GM19238 (cell line): ENCODE measurements at regions not wholly inside any gene's neighbourhood (a gene's known extent, or its start where the extent isn't known, plus 50 kb on each side); places are given as distances from the start of the nearest gene placed in this dataset.
"Not testable (repeated sequence)": the region's sequence is repeated elsewhere in the genome, so short reads cannot be mapped to it uniquely, and the experiment has no call there.

Source experiments
- DNase-seq: peaks from one replicate; pipeline ENCODE4 v3.0.0; 2011; ENCODE audit warnings: low spot score; ENCODE audit not compliant: insufficient read length

DNA sequence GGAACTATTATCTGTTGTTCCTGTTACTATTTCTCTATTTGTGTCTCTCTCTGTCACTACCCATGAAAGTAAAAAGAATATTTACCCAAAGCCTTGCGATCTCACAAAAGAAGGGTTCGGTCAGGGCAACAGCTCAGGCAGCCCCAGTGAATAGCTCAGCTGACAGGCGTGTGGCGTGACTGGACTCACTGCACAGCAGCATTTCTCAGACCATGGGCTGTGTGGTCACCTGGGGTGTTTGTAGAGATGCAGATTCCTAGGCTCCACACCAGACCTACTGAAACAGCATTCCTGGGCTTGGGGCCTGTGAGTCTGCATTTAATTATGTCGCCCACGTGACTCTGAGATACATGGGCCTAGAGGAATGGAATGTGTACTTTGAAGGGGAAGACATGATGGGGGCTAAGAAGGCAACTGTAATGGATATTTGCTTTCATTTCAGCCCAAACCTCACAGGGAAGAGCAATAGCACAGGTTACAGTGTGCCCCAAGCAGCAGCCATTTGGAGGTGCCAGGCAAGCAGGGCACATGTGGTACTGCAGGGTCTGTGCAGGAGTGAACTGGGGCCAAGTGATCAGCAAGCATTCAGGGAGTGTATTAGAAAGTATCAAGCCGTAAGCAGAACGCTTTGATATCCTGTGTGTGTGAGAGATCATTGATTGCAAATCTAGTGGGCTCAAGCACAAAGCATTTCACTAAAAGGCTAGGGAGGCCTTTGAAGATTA lies 90.4 kb upstream of the RBMS1 start:
- DNase-seq: no peak

DNA sequence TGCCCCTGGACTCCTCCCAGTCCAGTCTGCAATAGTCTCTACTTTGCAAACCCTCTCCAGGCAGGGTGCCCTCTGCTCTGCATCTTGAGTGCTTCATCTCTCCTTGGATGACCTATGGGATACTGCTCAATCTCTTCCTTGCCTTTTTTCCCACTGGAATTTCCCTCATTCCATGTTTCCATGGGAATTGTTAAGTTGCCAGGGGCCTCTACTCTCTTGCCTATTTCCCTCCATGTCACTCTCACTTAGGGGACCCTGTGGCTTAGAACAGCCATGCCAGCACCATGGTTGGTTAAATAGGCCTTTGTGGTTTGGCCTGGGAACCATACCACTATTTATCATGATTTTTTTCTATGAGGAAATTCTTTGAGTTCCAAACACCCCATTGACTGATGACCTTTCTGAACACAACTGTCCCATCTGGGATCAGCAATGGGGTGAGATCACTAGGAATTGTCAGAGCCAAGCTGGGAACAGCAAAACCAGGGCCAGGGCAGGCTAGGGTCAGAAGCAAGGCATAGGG lies 91.4 kb upstream of the RBMS1 start:
- no peak for DNase-seq

DNA sequence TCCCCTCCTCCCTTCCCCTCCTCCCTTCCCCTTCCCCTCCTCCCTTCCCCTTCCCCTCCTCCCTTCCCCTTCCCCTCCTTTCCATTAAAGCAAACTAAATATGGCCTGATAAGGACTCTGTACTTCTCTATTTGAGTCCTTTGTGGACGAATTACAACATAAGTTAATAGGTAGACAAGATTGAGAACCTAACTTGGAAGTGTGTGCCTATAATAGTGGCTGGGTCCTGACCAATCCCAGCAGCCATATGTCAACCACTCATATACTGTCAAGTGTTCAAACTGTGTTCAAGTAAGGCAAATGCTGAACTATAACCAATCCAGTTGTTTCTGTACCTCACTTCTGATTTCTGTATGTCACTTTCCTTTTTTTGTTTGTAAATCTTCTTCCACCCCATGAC lies 97.1 kb upstream of the RBMS1 start:
- DNase-seq: no peak

DNA sequence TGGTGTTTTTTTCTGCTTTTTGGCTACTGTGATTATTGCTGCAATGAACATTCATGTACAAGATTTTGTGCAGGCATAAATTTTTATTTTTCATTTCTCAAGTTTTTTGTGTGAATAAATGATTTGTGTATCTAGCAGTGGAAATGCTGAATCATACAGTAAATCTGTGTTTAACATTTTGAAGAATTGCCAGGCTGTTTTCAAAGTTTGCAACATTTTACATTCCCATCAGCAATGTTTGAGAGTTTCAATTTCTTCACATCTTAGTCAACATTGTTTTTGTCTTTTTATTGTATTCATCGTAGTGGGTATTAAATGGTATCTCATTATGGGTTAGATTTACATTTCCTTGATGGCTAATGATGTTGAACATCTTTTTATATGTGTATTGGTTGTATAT lies 98.8 kb upstream of the RBMS1 start:
- DNase-seq: no peak

DNA sequence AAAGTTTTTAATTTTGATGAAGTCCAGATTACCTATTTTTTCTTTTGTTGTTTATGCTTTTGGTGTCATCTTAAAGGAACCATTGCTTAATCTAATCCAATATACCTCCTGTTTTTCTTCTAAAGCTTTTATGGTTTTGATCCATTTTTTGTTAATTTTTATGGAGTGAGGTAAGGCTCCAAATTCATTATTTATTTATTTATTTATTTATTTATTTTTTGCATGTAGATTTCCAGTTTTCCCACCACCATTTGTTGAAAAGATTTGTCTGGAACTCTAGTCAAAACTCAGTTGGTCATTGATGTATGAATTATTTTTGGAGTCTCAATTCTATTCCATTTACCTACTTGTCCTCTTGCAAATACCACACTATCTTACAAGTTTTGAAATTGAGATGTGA lies 99.4 kb upstream of the RBMS1 start:
- DNase-seq: no peak

DNA sequence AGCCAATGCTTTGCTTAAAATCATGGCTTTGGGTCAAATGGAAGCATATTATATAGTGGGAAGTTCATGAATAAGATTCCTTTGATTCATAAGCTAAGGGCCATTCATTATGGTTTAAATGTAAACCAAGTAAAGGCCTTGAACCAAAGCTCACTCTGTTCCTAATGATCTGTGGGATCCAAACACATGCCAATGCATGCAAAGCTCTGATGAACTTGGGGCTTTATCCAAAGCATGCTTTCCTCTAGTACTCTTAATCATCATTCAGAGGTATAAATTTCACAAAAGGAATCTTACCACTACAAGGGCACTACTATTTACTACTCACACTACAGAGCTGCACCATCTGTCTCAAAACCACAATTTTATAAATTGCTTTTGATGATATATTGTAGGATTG lies 102.8 kb upstream of the RBMS1 start:
- DNase-seq: no peak

DNA sequence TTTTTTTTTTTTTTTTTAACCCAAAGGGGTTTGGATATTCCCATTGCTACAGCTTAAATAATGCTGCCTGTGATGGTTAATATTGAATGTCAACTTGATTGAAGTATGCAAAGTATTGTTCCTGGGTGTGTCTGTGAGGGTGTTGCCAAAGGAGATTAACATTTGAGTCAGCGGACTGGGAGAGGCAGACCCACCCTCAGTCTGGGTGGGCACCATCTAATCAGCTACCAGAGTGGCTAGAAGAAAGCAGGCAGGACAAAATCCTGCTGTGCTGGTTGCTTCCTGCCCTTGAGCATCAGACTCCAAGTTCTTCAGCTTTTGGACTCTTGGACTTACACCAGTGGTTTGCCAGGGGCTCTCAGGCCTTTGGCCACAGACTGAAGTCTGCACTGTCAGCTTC lies 106.8 kb upstream of the RBMS1 start:
- not testable (repeated sequence) for DNase-seq

DNA sequence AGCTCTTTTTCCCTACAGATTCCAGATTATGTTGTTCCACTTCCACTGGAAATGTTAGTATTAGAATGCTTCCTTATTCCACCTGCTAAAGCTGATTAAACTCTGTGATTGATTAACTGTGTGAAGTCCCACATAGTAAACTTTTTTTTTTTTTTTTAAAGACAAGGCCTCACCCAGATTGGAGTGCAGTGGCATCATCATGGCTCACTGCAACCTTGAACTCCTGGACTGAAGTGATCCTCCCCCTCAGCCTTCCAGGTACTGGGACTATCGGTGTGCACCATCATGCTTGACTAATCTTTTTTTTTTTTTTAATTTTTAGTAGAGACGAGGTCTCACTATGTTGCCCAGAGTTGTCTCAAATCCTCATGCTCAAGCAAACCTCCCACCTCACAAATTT lies 108.5 kb upstream of the RBMS1 start:
- no peak for DNase-seq

DNA sequence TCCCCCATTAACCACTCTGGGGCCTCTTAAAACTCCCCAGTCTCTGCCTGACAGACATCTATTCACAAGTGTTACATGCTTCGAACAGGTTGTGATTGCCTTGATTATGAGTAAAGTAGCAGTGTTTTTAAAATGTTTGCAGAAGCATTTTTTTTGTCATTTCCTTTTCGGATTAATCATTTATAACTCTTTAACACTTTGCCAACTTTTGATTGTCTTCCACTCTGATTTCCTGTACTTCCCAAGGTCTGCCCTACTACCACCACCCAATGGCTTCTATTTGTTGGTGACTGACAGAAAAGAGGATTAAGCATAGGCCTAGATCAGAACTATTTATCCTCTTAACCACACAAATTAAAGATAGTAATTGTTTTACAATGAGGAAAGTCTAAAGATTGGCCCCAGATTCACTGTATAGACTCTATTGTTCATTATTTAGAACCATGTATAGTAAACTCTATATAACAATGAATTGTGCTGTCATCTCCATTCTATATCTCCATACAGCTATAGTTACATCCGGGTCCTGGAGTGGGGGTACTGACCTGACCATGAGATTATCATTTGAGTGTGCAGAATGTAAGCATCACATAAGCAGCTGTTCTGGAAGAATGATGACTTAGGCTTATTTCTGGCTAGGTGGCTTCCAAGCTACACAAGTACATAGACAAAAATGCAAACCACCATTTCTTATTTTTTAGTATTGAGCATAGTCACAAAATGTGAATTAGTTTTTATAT lies 110.3 kb upstream of the RBMS1 start:
- DNase-seq: no peak

DNA sequence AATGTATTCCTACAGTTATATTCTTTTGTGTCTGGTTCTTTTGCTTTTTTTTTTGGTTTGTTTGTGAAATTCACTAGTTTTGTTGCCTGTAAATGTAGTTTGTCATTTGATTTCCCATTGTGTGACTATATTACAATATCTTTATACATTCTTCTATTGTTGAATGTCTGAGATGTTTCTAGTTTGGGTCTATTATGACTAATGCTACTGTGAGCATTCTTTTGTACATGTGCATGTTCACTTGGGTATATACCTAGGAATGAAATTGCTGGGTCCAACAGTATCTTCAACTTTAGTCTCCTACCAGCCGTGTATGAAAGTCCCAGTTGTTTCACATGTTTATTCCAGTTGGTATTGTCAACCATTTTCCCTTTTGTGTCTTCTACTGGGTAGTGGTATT lies 112.7 kb upstream of the RBMS1 start:
- no peak for DNase-seq

DNA sequence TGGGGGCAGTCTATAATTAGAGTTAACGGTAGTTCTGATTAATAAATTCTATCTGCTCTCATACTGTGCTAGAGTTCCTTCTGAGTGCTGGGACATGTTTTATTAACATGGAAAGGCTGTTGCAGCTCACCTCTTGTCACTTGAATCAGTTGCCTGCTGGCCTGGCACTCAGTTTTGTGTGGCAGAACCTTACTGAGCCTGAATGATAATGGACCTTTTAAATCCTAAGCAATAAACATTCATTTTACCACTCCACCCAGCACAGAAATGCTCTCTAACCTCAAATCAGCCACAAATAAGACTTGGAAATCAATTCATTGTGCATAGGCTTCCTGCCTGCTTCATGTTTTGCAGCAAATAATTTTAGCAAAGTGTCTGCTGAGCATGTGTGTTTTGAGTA lies 115.0 kb upstream of the RBMS1 start:
- DNase-seq: no peak

DNA sequence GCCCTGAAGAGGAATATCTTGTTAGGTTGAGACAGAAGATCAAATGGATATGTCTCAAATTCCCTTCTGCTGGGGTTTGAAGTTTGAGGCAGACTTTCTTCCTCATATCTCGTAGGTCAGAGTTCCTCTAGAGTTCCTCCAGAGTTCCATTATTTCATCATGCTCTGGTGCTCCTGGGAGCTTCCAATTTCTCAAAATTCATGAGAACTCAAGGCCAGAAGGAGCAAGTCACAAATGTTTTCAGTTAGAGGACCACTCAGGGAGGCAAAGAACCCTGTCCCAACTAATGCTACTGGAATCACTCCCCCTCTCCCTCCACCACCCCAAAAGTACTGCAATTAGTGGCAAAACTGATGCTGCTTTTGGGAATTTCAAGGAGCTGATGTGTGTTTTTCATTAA lies 115.7 kb upstream of the RBMS1 start:
- no peak for DNase-seq

DNA sequence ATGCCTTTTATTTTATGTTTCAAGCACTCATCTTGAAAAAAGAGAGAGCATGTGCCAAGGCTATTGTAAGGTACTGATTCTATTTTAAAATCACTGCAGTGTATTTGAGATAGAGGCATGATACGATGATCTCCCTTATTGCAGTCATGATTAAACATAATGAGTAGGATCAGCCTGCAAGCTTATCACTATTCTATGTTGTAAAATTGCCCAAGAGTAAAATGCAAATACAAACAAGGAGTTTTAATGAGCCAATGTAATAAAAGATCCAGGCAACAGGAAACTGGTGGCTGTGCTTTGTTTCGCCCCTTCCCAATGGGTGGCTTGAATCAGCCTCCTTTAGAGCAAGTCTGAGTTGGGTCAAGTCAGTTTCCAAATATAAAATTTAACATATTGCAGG lies 116.4 kb upstream of the RBMS1 start:
- DNase-seq: no peak

DNA sequence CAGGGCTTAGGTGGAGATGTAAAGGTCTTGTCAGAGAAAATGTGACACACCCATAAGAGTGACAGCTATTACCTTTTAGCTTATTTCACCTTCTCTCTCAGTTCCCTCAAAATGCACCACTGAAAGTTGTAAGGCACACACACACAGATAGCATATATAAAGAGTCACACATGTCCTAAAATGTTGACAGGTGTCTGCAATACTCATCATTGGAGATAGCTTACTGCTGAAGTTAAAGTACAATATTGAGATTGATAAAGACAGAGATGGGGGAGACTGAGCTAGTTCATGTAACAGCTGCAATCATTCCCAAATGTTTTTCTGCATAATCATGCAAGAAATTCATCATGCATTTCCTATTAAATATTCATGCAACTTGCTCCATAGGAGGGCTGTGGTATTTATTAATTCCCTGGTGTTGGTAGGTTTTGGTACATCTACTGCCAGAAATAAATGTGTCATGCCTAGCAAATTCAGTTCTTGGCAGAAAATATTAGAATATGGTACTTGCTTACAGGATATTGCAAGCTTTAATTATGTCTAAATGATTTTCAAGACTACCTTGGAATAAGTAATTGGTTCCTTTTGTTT lies 118.8 kb upstream of the RBMS1 start:
- no peak for DNase-seq

DNA sequence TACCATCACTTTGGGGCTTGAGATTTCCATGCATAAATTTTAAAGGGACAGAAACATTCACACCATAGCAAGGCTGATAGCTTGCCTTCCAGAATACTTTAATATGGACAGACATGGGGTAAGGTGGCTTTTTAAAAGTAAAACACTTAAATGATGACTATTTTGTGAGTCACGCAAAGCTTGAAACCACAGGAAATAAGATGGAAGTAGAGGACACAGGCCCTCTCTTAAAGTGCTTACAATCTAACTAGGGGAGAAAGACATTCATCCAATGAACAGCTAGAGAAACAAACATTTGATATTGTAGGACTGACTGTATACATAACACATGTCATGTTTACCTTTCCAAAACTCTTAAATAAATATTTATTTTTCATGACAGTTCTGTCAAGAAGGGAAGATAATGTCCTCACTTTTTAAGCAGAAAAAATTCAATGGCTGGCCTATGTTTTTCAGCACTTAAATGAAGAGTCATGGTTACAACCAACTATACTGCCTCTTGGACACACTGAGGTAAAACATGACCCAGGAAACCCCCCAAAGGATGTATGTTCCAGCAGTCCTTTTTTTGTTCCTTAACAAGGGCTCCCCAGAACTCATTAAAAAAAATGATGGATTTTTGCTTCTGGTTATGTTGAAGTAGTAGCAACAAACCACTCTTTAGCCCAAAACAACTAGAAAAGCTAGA lies 120.0 kb upstream of the RBMS1 start:
- no peak for DNase-seq

DNA sequence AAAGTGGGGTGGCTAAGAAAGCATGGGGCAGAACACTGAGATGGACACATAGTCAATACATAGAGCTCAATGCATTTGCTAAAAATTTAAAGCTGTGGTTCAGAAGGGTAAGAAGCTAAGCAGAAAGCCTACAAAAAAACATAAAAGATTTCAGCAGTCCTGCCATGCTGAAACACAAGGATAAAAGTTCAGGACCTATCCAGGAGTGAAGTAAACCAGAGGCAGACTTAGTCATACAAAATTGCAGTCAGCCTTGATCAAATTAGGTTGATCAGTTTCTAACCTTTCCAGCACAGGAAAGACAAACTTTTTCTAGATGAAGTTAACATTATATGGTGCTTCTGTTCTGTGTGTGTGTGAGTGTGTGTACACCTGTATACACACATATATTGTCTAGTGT lies 120.8 kb upstream of the RBMS1 start:
- DNase-seq: no peak

DNA sequence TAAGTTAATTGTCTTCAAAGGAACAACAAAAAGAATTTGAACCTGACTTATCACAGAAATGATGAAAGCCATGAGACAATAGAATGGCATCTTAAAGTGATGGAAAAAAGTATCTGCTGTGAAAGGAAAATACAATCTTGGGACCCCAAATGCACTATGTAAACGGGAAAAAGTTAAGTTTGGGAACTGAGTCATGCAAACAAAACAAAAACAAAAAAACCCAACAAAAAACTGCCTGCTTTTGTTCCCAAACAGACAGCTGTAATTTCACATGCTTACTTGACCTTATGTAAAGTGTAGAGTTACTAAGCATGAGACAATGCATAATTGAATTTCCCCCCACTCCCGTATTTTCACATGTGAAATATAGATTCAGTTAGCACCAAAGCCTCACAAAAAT lies 122.1 kb upstream of the RBMS1 start:
- no peak for DNase-seq

DNA sequence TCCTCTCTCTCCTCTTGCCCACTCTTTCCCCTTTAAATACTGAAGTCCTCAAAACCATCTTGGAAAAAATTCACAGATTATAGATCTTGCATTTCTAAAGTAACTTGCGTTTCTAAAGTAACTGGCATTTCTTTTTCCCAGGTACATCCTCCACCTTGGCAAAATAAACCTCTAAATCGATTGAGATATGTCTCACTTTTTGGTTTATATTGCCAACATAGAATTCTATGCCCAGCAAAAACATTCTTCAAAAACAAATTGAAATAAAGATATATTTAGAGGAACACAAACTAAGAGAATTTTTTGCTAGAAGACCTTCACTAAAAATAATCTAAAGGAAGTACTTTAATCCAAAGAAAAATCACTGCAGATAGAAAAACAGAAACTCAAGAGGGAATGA lies 122.5 kb upstream of the RBMS1 start:
- DNase-seq: no peak

DNA sequence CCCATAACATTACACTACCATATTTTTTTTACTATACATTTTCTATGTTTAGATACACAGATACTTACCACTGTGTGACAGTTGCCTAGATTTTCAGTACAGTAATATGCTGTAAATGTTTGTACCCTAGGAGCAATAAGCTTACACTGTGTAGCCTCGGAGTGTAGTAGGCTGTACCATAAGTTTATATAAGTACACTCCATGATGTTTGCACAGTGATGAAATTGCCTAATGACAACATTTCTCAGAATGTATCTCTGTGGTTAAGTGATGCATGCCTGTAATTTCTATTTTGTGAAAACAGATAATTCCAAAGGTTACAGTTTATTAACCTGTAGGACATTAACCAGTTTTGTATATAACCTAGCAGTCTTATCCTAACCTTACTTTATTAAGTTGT lies 128.1 kb upstream of the RBMS1 start:
- DNase-seq: no peak

DNA sequence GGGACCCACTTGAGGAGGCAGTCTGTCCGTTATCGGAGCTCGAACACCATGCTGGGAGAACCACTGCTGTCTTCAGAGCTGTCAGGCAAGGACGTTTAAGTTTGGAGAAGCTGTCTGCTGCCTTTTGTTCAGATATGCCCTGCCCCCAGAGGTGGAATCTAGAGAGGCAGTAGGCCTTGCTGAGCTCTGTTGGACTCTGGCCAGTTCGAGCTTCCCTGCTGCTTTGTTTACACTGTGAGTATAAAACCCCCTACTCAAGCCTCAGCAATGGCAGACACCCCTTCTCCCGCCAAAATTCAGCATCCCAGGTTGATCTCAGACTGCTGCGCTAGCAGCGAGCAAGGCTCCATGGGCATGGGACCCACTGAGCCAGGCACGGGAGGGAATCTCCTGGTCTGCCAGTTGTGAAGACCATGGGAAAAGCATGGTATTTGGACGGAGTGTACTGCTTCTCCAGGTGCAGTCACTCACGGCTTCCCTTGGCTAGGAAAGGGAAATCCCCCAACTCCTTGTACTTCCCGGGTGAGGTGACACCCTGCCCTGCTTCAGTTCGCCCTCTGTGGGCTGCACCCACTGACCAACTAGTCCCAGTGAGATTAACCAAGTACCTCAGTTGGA lies 134.5 kb upstream of the RBMS1 start:
- DNase-seq: not testable (repeated sequence)

DNA sequence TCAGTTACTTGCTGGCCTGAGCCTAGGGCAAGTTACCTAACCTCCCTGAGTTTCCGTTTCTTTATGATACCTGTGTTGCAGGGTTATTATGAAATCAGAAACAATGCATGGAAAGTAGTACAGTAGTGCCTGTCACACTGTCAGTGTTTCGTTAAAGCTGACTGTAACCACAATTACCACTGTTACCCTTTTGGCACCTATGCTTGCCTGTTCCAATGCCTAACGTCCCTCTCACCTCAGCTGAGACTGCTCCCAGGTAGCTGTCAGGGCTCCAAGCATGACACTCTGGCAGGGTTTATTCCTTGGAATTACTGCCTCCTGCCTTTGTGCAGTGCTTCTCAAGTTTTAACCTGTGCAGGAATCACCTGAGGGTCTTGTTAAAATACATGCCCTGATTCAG lies 135.2 kb upstream of the RBMS1 start:
- DNase-seq: no peak
